ENCODE measurements at regions not wholly inside any gene's neighbourhood (a gene's known extent, or its start where the extent isn't known, plus 50 kb on each side); places are given as distances from the start of the nearest gene placed in this dataset.

- TF ChIP-seq CTCF (IDR thresholded peaks at IDR 0.05; ENCODE audit: insufficient read depth, low read length) (no peak), POLR2AphosphoS5 (IDR thresholded peaks at IDR 0.05; ENCODE audit: low read depth) (no peak)
Observed at GRCh38 chr18:22844628-22845027, 88.5 kb upstream of the RBBP8 start.

Measured in HL-60 (cell line).